Stimulated activated naive CD4-positive, alpha-beta T cell (primary cell): ENCODE measurements at regions not wholly inside any gene's neighbourhood (a gene's known extent, or its start where the extent isn't known, plus 50 kb on each side); places are given as distances from the start of the nearest gene placed in this dataset.

Experiments
- DNase-seq, 6 experiments: peaks; one replicate each; lab custom pipeline; 2025; lab: John Stamatoyannopoulos, UW

DNA sequence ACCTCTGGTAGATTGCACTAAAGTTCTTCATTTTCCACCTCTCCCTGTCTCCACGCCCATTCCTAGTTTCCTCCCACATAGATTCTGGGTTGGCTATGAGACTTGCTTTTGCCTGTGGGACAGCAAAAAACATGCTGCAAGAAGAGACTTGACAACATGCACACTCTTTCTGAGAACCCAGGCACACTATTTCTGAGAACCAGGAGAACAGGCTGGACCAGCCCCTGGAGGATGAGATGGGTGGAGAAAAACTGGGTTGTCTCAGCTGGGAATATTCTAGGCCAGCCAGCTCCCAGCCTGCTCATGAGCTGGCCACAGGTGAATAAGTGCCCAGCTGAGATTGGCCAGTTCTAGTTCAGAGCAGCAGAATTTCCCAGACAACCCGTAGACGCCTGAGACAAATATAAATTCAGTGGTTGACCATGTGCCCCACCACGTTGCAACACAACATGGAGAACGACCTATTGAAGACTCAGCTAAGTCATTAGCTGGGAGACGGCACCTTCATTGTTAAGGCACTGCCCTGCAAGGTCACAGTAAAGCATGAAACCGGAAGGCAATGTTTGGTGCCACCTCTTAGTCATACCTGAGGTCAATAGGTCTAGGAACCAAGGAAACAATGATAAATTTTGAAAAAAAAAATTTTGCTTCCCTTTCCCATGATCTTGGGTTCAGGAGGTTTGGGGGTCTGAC, 92.7 kb upstream of the AKR1E2 start:
- DNase-seq: no peak

GRCh38 chr10:4730998-4731397, 95.0 kb upstream of the AKR1E2 start:
- DNase-seq: no peak

DNA sequence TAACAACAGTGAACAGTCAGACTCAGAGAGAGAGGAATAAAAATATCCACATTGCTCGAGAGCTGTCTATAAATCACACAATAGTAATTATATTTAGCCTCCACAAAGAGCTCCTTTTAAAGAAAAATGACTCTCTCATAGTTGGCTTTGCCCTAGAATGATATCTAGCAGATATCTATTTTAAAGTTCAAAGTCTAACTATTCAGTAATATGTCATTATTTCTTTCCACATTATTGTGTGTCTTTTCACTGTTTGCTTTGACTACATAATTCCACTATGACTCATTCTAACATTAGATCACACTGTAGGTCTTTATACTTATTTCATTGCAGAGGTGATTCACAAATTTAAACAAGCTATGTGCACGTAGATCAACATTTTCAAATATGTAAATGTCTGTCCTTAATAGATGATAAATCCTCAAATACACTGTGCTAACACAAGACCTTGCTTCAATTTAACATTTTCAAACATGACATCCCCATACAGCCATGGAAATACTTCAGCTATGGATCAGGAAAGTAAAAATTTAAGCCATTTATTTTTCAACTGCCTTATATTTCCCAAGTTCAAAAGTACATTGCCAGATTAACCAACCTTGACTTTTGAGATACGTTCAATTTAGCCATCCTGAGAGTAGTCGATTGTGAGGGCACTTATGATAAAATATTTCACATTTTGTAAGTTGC, 99.9 kb upstream of the AKR1E2 start:
- no peak for DNase-seq

- no peak for DNase-seq
These were observed 102.1 kb upstream of the AKR1E2 start for GRCh38 chr10:4723860-4724259.

- DNase-seq: no peak
These were observed 103.8 kb upstream of the AKR1E2 start for GRCh38 chr10:4721999-4722753.

DNA sequence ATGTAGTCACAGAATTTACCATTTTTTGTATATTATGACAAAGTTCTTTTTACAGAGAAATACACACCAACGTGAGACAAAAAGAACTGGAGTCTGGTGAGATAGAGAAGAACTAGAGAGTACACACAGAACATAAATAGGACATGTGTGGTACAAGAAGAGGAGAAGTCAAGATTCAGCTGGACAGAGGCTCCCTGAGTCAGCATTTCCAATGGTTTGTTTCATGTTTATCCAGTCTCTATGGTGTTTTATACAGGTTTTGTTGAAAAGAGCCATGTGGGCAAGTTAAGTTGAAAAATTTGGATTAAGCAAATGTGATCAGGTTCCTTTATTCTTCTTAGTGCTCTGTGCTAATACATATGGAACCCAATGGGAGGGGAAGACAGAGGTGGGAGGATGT, 105.5 kb upstream of the AKR1E2 start:
- DNase-seq: no peak

DNA sequence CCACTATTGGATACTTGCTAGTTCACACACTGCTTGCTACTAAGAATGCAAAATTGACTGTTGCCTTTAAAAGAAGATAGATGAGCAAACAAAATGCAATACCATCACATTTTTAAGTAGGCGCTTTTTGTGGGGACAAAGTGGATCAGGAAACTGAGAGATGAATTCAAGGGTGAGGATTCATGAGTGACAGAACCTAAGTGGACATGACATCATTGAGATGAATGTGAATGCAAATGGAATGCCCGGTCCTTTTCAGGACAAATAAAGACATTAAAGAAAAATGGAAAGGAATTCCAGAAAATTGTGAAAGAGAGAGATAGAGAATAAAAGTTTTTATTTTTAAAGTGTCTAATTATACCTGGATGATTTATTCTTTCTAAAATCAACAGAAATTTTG, 106.3 kb upstream of the AKR1E2 start:
- no peak for DNase-seq

DNA sequence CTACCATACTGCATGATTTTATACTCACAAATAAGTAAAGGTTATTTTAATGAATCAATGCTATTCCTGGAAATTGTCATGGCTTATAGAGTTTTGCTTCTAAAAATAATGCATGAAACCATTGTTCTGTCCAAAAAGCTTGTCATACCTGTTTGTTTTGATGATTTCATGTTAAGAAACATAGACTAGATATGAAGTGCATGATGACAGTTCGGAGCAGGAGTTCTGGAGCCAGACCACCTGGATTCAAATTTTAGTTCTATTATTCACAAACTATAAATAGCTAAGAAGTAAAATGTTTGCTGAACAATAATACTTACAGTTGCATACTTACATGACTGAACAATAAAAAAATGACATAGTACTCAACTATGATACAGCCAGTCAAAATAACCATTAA, 107.0 kb upstream of the AKR1E2 start:
- no peak for DNase-seq

GRCh38 chr10:4718544-4718943, 107.5 kb upstream of the AKR1E2 start:
- no peak for DNase-seq

DNA sequence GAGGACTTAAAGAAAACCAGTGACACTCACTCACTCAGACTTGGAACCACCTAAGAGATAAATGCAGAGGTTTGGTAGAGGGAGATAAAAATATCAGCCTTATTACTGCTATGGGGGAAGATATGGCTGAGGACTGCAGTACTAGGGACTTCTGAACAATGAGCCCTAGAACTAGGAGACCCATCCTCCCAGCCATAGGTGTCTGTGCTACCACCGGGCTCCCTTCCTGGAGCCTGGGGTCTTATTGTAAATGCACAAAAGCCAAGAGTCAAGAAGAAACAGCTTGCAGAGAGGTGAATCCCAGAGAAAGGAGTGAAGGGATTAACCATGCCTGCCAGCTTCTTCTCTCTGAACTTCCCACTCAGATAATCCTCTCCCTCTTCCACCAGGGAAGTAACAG, 108.3 kb upstream of the AKR1E2 start:
- DNase-seq: no peak

DNA sequence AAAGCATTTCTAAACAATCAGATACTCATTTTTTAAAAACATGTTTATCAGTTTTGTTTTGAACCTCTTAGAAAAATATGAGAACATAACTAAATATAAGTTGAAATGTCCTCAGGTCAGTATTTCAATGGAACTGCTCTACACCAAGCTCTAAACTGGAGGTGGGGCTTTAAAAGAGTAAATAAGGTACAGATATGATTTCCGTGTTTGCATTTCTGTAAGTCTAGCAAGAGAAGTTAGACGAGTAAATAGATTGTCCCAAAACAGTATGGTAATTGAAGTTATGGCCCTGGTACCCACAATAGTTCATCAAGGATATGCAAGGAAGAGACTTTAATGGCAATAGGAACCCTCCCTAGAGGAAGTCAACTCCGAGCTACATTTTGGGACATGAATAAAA, 115.1 kb upstream of the AKR1E2 start:
- no peak for DNase-seq

DNA sequence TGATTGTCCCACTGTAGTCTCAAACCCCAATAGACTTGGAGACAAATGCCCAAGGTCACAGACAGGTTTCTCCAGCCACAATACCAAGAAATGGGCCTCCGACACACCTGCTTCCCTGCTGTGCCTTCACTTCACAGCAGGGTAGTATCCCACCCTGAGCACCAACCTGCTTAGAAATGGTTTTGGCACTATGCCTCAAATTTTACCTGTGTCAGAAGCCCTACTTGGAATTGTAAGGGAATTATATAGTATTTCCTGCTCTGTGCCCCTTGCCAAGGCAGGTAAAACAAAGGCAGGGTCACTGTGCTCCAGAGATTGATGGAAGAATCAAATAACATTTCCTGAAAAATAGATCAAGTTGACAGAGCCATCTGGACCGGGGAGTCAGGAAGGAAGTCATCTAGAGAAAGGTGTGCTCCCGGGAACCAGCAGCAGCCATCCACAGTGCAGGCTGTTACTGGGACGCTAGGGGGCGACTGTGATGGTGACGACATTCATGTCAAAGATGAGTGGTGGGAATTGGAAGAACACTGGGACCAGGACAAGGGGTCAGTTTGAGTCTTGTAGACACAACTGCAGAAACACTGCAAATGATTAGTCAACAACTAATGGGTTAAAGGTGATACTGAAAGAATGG, 117.8 kb upstream of the AKR1E2 start:
- DNase-seq: no peak

GRCh38 chr10:4707221-4707620, 118.8 kb upstream of the AKR1E2 start:
- DNase-seq: no peak

DNA sequence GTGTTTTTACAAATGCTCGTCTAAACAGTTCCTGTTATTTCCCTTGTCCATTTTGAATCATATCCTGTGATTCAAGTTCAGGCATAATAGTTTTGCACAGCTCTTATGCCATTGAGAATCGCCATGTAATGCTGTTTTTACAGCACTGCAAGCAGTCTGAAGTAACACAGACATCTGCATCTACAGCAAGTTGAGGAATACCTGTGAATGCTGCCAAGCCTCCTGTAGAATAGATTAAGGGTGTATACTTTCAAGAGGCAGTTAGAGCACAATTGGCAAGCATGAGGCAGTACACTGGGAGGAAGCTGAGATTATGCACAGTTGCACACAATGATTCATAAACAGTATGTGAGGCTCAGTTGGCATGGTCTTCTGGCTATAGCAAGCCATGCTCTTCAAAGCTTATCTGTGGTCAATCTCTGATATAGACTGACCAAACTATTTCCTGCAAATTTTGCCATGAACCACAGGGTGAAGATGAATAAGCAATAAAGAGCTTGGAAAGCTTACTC, 121.9 kb upstream of the AKR1E2 start:
- DNase-seq: no peak

GRCh38 chr10:4701016-4701415, 125.0 kb upstream of the AKR1E2 start:
- DNase-seq: no peak

DNA sequence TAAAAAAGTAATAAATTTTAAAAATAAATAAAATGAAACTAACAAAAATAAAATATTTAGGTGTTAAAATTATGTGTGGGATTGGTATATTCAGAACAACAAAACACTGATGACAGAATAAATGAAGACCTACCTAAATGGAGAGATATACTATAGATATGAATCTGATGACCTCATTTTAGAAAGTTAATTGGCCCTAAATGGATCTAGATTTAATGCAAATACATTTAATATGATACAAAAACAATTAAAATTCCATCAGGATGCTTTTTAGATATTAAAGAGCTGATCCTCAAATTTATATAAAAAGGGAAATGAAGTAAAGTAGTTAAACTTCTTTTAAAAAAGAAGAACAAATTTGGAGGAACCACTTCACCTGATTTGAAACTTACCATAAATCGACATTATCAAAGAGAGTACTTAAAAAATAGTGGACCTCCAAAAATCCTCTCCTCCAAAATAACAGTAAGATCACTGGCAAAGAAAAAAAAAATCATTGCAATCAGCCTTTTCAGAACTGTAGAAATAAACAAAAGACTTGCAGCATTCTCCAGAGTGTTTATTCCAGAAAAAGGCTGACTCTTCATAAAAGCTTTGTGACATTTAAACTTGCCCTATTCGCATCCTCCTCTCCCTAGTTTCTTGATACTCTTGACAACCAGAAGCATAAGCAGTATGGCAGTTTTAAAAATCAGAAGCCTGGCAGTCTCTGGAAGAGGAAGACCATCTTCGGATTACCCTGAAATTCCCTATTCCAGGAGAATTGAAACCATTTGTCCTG, 125.9 kb upstream of the AKR1E2 start:
- DNase-seq: no peak

DNA sequence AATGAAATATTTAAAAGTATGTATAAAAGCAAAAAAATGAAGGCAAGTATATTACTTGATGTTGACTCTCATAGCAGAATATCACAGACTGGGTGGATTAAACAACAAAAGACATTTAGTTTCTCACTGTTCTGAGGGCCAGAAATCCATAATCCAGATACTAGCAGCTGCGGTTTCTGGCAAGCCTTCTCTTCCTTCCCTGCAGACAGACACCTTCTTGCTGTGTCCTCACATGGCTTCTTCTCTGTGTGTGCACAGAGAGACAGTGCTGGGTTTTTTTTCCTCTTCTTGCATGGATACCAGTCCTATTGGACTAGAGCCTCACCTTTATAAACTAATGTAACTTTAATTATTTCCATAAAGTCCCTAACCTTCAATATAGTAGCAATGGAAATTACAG, 127.9 kb upstream of the AKR1E2 start:
- no peak for DNase-seq

GRCh38 chr10:4696186-4696585, 129.8 kb upstream of the AKR1E2 start:
- no peak for DNase-seq

DNA sequence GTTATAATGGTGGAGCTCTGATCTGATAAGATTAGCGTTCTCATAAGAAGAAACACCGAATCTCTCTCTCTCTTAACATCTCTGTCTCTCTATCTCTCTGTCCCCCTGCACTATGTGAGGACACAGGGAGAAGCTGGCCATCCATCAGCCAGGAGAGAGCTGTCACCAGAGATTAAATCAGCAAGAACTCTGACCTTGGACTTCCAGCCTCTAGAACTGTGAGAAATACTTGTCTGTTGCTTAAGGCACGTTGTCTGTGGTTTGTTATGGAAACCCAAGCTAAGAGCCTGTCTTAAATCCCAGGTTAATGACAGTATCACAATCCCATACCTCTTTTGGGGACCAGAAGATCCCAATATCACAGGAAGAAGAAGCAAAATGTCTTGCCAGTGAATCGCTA, 132.0 kb upstream of the AKR1E2 start:
- DNase-seq: no peak

GRCh38 chr10:4692206-4692605, 133.8 kb upstream of the AKR1E2 start:
- no peak for DNase-seq

GRCh38 chr10:4691776-4692175, 134.2 kb upstream of the AKR1E2 start:
- DNase-seq: no peak

DNA sequence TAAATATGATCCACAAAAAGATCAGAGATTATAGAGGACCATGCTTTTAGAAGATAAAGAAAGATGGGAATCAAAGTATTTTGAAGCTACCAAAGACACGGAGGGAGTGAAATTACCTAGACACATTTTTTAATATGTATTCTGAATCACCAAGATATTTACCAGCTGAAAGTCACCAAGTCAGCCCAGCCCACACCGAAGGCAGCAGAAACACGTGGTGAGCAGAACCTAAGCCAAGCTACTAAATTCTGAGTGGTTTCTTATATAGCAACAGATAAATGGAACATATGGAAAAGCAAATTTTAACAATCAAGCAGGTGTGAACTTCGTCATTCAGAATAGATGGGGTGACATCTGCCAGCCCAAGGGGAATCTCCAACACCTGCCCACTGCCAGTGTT, 134.7 kb upstream of the AKR1E2 start:
- DNase-seq: no peak
